A673 (cell line): ENCODE measurements at regions not wholly inside any gene's neighbourhood (a gene's known extent, or its start where the extent isn't known, plus 50 kb on each side); places are given as distances from the start of the nearest gene placed in this dataset.

Experiments used
- EZH2 ChIP-seq: fragments of 200-600 bp; sonication (generic); IDR thresholded peaks from 2 replicates; pipeline ENCODE4 v1.6.1; 2017; ENCODE audit warnings: borderline replicate concordance, low read depth, mild to moderate bottlenecking, mixed read lengths, antibody characterized with exemption, low read length; ENCODE audit not compliant: poor library complexity, severe bottlenecking
- TF ChIP-seq, protein P1 (sequence below): fragments of 300-800, 200-600 bp; sonication (generic); conservative IDR thresholded peaks from 2 replicates; pipeline ENCODE4 v1.5.1; 2017; ENCODE audit warnings: low read depth, mild to moderate bottlenecking, antibody characterized with exemption, low read length, moderate library complexity, mixed read lengths

DNA sequence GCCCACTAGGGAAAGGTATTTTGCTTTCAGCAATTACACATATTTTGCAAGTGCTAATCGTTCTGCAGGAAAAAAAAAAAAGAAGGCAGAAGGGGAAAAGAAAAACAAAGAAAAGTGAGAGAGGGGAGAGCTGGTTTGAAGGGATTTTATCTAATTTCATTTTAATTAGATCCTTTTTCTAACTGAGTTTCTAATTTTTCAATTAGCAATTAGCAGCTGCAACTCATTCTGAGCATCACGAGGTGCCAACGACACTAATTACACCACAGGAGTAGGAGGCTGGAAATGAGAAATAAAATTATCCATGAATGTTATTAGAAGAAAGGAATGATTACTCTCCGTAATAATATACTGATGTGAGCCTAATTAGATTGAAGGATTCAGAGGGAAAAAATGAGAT lies 481.0 kb upstream of the CAMK1G start:
- TF ChIP-seq, protein P1, sequence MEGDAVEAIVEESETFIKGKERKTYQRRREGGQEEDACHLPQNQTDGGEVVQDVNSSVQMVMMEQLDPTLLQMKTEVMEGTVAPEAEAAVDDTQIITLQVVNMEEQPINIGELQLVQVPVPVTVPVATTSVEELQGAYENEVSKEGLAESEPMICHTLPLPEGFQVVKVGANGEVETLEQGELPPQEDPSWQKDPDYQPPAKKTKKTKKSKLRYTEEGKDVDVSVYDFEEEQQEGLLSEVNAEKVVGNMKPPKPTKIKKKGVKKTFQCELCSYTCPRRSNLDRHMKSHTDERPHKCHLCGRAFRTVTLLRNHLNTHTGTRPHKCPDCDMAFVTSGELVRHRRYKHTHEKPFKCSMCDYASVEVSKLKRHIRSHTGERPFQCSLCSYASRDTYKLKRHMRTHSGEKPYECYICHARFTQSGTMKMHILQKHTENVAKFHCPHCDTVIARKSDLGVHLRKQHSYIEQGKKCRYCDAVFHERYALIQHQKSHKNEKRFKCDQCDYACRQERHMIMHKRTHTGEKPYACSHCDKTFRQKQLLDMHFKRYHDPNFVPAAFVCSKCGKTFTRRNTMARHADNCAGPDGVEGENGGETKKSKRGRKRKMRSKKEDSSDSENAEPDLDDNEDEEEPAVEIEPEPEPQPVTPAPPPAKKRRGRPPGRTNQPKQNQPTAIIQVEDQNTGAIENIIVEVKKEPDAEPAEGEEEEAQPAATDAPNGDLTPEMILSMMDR, result no peak
- TF ChIP-seq EZH2, result no peak
